ENCODE measurements at regions not wholly inside any gene's neighbourhood (a gene's known extent, or its start where the extent isn't known, plus 50 kb on each side); places are given as distances from the start of the nearest gene placed in this dataset.

GRCh38 chr5:23755906-23756305, 248.5 kb downstream of the PRDM9 start:
- no peak for TF ChIP-seq YY1 (IDR thresholded peaks at IDR 0.05; ENCODE audit: low read depth)
- no peak for TF ChIP-seq EGR1 (IDR thresholded peaks at IDR 0.05)
- no peak for TF ChIP-seq EP300 (IDR thresholded peaks at IDR 0.05; ENCODE audit: borderline replicate concordance)
- no peak for TF ChIP-seq ZBTB7A (IDR thresholded peaks at IDR 0.05; ENCODE audit: low read depth)
- no peak for TF ChIP-seq RAD21 (IDR thresholded peaks at IDR 0.05; ENCODE audit: low read depth)
- no peak for TF ChIP-seq MAX (IDR thresholded peaks at IDR 0.05)
- TF ChIP-seq TAF1 (IDR thresholded peaks at IDR 0.05; ENCODE audit: low read depth) = no peak
- no peak for TF ChIP-seq REST (IDR thresholded peaks at IDR 0.05; ENCODE audit: low read depth)
- no peak for TF ChIP-seq CEBPB (IDR thresholded peaks at IDR 0.05)
- no peak for TF ChIP-seq USF1 (IDR thresholded peaks at IDR 0.05)
- no peak for TF ChIP-seq TCF12 (IDR thresholded peaks at IDR 0.05; ENCODE audit: low read depth)
- no peak for TF ChIP-seq CREB1 (IDR thresholded peaks at IDR 0.05; ENCODE audit: low read depth)
- TF ChIP-seq FOXM1 (IDR thresholded peaks at IDR 0.05; ENCODE audit: borderline replicate concordance, low read depth) = no peak
